ENCODE measurements at regions not wholly inside any gene's neighbourhood (a gene's known extent, or its start where the extent isn't known, plus 50 kb on each side); places are given as distances from the start of the nearest gene placed in this dataset.
A peak's percentile ranks its signal among the peaks of the same experiment; 100 is the strongest.

DNA sequence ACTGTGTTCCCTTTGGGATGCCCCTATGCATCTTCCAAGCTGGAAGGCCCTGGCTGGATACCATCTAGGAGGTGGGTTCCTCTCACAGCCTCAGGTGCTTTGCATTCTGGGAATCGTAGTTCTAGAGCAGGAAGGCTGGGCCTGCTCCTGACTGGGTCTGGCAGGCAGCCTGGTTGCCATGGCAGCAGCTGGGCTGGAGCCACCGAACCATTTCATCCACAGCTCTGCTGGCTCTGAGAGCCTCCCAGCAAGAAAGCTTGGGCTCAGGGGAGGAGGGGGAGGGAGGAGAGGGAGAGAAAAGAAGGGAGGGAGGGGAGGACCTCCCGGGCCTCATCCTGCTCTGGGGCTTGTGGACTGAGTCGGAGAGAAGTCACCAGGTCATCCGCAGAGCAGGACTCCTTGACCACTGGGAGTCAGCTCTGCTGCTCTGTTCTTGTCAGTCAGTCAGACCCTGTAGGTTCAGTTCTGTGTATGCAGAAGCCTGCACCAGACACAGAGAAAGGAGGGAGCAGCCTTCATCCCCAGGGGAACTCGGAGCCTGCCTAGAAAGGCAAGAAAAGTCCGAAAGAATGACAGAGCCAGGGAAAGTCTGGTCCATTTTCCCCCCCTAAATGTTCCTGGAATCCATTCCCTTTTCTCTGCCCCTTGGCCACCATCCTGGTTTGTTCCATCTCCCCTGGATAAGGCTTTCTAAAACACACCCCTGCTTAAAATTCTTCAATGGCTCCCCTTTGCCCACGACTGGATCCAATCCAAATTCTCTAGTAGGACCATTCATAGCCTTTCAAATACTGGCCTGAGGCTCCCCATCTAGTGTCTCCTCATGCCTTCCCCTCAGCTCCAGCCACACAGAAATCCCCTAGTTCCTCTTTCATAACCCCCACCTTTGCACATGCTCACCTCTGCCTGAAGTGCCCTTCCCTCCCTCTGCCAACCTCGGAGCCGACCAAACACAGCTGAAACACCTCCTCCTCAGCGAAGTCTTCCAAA lies 65.4 kb upstream of the ARAP3 start:
- no peaks in the 10 kb centered on the region for H3K4me1 Mint-ChIP-seq
- DNase-seq (no peak), ATAC-seq (no peak)
- H3K27ac Mint-ChIP-seq = no peak overlapping the region
- H3K9me3 Mint-ChIP-seq = no peaks in the 10 kb centered on the region
- H3K4me3 Mint-ChIP-seq = no peak overlapping the region
- peaks cover 53% of the 10 kb centered on the region for H3K27me3 Mint-ChIP-seq
- H3K36me3 Mint-ChIP-seq (ENCODE audit: low read depth) = no peaks in the 10 kb centered on the region

DNA sequence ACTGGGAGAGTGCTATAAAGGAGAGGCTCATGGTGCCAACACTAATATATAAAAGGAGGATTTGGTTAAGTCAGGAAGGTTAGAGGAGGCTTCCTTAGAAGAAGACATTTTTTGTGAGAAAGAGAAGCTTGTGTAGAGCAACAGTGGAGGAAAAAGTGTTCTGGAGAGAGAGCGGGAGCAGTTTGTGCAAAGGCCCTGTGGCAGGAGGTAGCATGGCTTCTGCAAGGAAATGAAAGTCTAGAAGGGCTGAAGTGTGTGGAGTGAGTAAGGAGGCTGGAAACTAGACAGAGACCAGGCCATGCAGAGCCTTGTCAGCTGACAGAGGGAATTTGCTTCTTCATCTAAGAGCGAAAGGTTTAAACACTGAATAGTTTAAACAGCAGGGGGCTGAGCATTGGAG lies 64.4 kb upstream of the ARAP3 start:
- Mint-ChIP-seq H3K36me3 (ENCODE audit: low read depth) (no peaks in the 10 kb centered on the region), H3K9me3 (no peaks in the 10 kb centered on the region), H3K4me3 (no peak overlapping the region), H3K27me3 (peaks cover 49% of the 10 kb centered on the region), H3K4me1 (no peaks in the 10 kb centered on the region), H3K27ac (no peak overlapping the region)
- no peak for DNase-seq
- no peak for ATAC-seq

DNA sequence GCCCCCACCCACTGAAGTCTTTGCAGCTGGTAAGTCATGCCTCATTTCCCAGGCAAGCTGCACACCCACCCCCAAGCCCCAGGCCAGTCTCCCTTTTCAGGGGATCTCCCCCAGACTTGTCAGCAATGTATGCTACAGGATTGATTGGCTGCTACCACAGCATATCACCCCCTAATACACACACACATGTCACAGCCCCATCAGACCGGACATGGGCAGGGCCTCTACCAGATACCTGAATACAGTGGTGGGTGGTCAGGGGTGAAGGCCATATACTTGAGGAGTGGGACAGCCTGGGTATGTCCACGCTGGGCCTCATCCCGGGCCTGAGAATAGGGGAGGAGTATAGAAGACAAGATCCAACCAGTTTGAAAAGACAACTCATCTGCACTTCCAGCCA lies 63.4 kb upstream of the ARAP3 start:
- Mint-ChIP-seq H3K27ac (no peak overlapping the region), H3K4me1 (no peaks in the 10 kb centered on the region), H3K9me3 (no peaks in the 10 kb centered on the region), H3K27me3 (peaks cover 51% of the 10 kb centered on the region), H3K36me3 (ENCODE audit: low read depth) (no peaks in the 10 kb centered on the region), H3K4me3 (no peak overlapping the region)
- DNase-seq (no peak), ATAC-seq (no peak)

DNA sequence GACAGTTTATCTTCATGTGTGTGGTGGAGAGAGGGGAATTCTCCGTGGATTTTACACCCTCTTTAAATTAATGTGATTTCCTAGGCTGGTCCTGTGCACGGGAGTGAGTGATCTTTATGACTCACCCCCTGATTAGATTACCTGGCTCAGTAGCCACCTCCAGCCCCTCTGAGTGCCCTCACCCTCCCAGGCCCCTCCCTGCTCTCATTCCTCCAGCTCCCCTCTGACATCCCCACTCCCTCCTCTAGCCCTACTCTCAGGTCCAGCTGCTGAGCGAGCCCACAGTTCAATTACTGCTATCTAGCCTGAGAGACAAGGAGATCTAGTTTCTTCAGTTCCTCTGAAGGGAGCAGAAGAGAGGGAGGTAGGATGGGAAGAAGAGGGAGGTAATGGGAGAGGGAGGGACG lies 61.8 kb upstream of the ARAP3 start:
- Mint-ChIP-seq H3K27me3 (peaks cover 51% of the 10 kb centered on the region), H3K4me3 (no peak overlapping the region), H3K27ac (no peak overlapping the region), H3K4me1 (no peaks in the 10 kb centered on the region), H3K9me3 (no peaks in the 10 kb centered on the region), H3K36me3 (ENCODE audit: low read depth) (no peaks in the 10 kb centered on the region)
- ATAC-seq (no peak), DNase-seq (no peak)

DNA sequence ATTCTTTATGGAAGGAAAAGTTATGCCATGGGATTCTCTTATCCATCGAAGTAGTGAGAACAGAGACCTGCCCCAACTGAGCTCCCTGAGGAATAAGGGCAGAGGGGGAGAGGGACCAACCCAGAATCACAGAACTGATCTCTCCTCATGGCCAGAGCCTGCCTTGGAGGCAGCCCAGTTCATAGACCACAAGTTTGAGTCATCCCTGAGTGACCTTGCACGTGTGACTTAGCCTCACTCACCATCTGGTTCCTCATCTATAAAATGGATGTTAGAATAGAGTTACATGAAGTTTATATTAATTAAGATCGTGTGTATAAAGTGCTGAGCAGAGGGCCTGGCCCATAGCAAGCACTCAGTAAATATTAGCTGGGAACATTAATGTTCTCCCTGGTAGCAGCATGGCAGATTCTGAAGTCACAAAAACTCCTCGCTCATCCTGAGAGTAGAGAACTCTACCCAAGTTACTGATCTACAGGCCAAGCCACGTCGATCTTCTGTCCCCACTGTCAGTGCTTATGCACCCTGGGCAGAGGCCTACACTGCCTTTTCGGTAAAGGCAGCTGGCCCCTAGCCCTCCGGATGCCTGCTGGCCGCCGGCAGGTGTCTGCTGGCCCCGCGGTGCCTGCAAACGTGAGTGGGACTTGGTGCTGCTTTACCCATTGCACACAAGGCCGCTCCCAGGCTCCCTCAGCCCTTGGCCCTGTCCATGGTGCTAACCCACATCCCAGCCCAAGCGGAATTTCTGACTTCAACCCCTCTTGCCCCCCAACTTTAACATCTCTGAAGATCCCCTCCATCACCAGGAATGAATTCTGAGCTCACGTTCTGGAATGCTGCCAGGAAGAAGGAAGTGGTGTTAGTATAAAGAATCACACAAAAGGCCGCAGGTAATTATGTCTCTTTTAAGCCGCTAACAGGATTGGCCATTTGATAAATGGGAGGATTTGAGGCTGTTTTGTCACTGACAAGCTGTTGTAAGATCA lies 61.1 kb upstream of the ARAP3 start:
- ATAC-seq = no peak
- no peaks in the 10 kb centered on the region for H3K9me3 Mint-ChIP-seq
- peak; percentile 31 for DNase-seq
- H3K27me3 Mint-ChIP-seq = peaks cover 48% of the 10 kb centered on the region
- H3K4me1 Mint-ChIP-seq = no peaks in the 10 kb centered on the region
- no peak overlapping the region for H3K27ac Mint-ChIP-seq
- H3K36me3 Mint-ChIP-seq (ENCODE audit: low read depth) = no peaks in the 10 kb centered on the region
- H3K4me3 Mint-ChIP-seq = no peak overlapping the region

DNA sequence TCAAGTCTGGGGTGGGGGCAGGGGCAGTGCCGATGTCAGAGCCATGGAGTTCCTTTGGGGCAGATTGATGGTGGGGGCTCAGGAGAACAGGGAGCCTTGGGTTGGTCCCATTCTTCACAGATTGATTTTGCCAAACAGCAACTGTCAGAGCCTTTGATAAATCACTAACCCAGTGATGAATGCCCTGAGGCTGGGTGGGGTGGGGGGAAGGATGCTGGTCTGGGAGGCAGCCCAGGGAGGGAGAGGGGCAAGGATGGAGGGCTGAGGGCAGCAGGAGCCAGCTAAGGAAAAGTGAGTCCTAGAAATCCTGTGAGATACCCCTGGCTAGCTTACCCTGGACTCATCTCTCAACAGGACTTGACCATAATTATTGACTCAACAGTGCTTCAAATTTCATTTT lies 60.1 kb upstream of the ARAP3 start:
- DNase-seq (no peak), ATAC-seq (no peak)
- Mint-ChIP-seq H3K36me3 (ENCODE audit: low read depth) (no peaks in the 10 kb centered on the region), H3K9me3 (no peaks in the 10 kb centered on the region), H3K27ac (no peak overlapping the region), H3K27me3 (peaks cover 42% of the 10 kb centered on the region), H3K4me1 (no peaks in the 10 kb centered on the region), H3K4me3 (no peak overlapping the region)

DNA sequence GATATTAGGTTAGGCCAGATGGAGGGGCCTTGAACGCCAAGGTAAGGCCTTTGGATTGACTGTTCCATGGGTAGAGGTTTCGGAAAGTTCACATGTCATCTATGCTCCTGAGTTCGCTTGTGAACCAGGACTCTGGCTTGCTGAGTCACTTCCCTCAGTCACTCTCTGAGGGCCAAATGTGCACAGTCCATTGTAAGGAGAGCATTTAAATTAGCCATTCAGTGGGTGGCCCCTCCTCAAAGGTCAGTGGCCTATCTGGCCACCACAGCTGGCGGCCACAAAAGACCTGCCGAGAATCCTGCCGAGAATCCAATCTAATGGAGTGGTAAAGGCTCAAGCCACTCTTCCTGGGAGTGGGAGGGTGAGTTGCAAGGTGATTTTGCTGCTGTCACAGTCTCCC lies 58.9 kb upstream of the ARAP3 start:
- H3K36me3 Mint-ChIP-seq (ENCODE audit: low read depth) = no peaks in the 10 kb centered on the region
- H3K9me3 Mint-ChIP-seq = no peaks in the 10 kb centered on the region
- peaks cover 46% of the 10 kb centered on the region for H3K27me3 Mint-ChIP-seq
- DNase-seq = no peak
- H3K27ac Mint-ChIP-seq = no peak overlapping the region
- H3K4me1 Mint-ChIP-seq = no peaks in the 10 kb centered on the region
- H3K4me3 Mint-ChIP-seq = no peak overlapping the region
- no peak for ATAC-seq

DNA sequence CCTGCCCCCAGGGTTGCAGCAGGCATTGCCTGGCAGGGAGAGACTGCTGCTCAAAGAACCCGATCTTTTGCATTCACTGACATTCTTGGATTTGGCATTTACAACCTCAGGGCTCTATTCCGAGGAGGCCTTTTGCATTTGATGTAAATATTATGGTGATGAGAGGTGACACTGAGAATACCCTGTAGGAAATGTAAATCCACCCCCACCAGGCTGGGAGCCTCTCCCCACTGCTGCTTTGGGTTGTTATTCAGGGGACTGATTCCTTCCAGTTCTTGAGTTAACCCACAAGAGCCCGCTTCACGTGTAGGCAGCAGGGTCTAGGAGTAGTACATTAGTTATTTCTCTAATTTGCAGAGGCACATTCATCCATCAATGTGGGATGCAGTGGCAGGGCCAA lies 55.5 kb upstream of the ARAP3 start:
- no peaks in the 10 kb centered on the region for H3K4me1 Mint-ChIP-seq
- H3K27me3 Mint-ChIP-seq = peaks cover 28% of the 10 kb centered on the region
- H3K27ac Mint-ChIP-seq = no peak overlapping the region

DNA sequence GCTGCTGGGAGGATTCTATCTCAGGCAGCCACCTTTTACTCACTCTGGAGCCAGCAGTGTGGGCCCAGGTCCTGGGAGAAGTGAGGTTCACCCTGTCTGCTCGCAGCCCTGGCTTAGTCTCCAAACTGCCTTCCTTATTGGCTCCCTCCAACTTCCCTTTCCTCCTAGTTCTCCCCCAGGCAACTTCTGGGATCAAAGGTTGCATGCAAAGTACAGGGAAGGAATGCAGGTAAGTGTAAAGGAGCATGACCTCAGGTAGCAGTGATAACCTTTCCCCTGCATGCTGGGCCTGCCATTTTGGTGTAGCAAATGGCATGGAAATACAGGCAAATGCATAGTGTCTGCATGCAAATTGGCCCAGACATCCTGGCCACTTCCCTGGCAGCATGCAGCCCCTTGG lies 53.8 kb upstream of the ARAP3 start:
- DNase-seq = no peak
- Mint-ChIP-seq H3K27ac (no peak overlapping the region), H3K27me3 (peaks cover 23% of the 10 kb centered on the region), H3K4me1 (no peaks in the 10 kb centered on the region), H3K4me3 (no peak overlapping the region), H3K36me3 (ENCODE audit: low read depth) (no peaks in the 10 kb centered on the region), H3K9me3 (no peaks in the 10 kb centered on the region)
- no peak for ATAC-seq

More for the DNA sequence above, 55.5 kb upstream of the ARAP3 start:
- DNase-seq (no peak), ATAC-seq (no peak)
- Mint-ChIP-seq H3K9me3 (no peaks in the 10 kb centered on the region), H3K4me3 (no peak overlapping the region), H3K36me3 (ENCODE audit: low read depth) (no peaks in the 10 kb centered on the region)

DNA sequence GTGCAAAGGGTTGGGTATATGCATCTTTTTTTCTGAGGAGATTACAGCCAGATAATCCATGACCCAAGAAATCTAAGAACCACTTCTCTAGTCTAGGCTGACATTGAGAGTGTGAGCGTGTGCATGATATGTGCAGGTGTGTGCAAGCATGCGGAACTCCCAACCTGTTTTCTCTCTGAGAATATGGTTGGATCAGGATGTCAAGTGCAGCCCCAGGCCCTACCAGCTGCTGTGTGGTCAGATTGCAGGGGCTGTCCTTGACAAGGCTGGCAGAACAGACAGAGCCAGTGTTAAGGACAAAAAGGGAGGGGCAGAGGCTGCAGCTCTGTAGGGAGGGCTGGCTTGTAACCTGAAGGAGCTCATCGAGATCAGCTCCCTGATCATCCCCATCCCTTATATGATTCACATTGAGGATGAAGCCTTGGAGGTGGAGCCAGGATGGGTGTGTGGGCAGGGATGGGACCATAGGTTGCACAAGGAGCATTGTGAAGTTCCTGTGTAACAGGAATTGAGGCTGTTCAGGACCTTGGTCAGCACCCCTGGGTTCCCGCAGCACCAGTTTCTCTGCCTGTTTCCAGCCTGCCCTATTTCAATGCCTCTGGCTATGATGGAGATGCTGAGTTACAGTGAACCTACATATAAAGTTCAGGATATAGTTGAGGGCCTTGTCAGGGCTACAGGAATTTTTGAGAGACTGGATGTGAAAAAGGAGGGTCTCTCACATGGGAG lies 52.6 kb upstream of the ARAP3 start:
- Mint-ChIP-seq H3K27me3 (peaks cover 18% of the 10 kb centered on the region), H3K4me3 (no peak overlapping the region), H3K4me1 (no peaks in the 10 kb centered on the region), H3K36me3 (ENCODE audit: low read depth) (no peaks in the 10 kb centered on the region), H3K9me3 (no peaks in the 10 kb centered on the region), H3K27ac (no peak overlapping the region)
- peak; percentile 38 for DNase-seq
- no peak for ATAC-seq

DNA sequence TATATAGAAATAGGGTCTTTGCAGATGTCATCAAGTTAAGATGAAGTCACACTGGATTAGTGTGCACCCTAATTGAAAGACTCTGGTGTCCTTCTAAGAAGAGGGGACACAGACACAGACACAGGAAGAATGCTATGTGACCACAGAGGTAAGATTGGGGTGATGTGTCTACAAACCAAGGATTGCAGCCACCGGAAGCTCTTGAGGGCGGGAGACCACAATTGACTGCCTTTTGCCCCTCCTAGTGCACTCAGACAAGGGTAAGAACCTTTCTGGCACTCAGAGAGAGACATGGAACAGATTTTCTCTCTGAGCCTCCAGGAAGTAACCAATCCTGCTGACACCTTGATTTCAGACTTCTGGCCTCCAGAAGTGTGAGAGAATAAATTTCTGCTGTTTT lies 51.2 kb upstream of the ARAP3 start:
- H3K27ac Mint-ChIP-seq = no peak overlapping the region
- H3K4me1 Mint-ChIP-seq = no peaks in the 10 kb centered on the region
- H3K4me3 Mint-ChIP-seq = no peak overlapping the region
- H3K36me3 Mint-ChIP-seq (ENCODE audit: low read depth) = no peaks in the 10 kb centered on the region
- H3K27me3 Mint-ChIP-seq = peaks cover 18% of the 10 kb centered on the region
- ATAC-seq = no peak
- no peaks in the 10 kb centered on the region for H3K9me3 Mint-ChIP-seq
- DNase-seq = no peak

DNA sequence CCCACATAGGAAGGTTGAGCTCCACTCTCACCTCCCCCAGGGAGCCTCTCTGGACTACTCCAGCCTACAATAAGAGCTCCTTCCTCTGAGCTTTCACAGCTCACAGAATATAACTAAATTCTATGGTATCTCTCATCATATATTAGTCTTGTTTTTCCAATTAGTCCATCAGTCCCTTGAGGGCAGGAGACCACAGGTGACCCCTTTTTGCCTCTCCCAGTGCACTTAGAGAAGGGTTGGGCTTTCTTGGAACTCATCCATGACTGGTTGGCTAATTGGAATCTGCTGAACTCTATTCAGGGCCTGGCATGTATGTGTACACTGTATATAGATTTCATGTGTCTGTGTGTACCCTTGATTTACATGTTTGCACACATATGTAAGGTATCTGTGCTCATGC lies 50.4 kb upstream of the ARAP3 start:
- Mint-ChIP-seq H3K4me3 (no peak overlapping the region), H3K27ac (no peak overlapping the region), H3K36me3 (ENCODE audit: low read depth) (no peaks in the 10 kb centered on the region), H3K27me3 (peaks cover 18% of the 10 kb centered on the region), H3K9me3 (no peaks in the 10 kb centered on the region), H3K4me1 (no peaks in the 10 kb centered on the region)
- no peak for DNase-seq
- ATAC-seq = no peak

Measured in activated naive CD8-positive, alpha-beta T cell treated with anti-CD3 and anti-CD28 coated beads, Interleukin-2, amount 50 U/mL, for 24 hours (primary cell).